Glutamatergic neuron (in vitro differentiated cells): ENCODE measurements at regions not wholly inside any gene's neighbourhood (a gene's known extent, or its start where the extent isn't known, plus 50 kb on each side); places are given as distances from the start of the nearest gene placed in this dataset.

Experiments used
- DNase-seq: peaks from one replicate; pipeline ENCODE4 v3.0.0; 2022
- H3K27ac Mint-ChIP-seq: one replicate; pipeline ENCODE4 v1.8.0; 2020; ENCODE audit warnings: mild to moderate bottlenecking, mixed read lengths, inconsistent platforms; ENCODE audit not compliant: unreplicated experiment
- H3K27me3 Mint-ChIP-seq: one replicate; pipeline ENCODE4 v1.8.0; 2020; ENCODE audit warnings: mild to moderate bottlenecking, moderate library complexity, mixed read lengths, inconsistent platforms; ENCODE audit not compliant: unreplicated experiment
- H3K36me3 Mint-ChIP-seq: one replicate; pipeline ENCODE4 v1.8.0; 2020; ENCODE audit warnings: mild to moderate bottlenecking, mixed read lengths, inconsistent platforms; ENCODE audit not compliant: unreplicated experiment
- H3K4me1 Mint-ChIP-seq: one replicate; pipeline ENCODE4 v1.8.0; 2020; ENCODE audit warnings: mild to moderate bottlenecking, low read depth, mixed read lengths, inconsistent platforms; ENCODE audit not compliant: unreplicated experiment
- H3K4me3 Mint-ChIP-seq: one replicate; pipeline ENCODE4 v1.8.0; 2020; ENCODE audit warnings: mild to moderate bottlenecking, mixed read lengths, inconsistent platforms; ENCODE audit not compliant: unreplicated experiment
- H3K9me3 Mint-ChIP-seq: one replicate; pipeline ENCODE4 v1.8.0; 2020; ENCODE audit warnings: mild to moderate bottlenecking, moderate library complexity, mixed read lengths, inconsistent platforms; ENCODE audit not compliant: unreplicated experiment
- TF ChIP-seq, protein P1 (sequence below): fragments of 200-600 bp; sonication (generic); IDR thresholded peaks from one replicate; pipeline ENCODE4 v1.5.0; 2021; ENCODE audit not compliant: partially characterized antibody, unreplicated experiment

DNA sequence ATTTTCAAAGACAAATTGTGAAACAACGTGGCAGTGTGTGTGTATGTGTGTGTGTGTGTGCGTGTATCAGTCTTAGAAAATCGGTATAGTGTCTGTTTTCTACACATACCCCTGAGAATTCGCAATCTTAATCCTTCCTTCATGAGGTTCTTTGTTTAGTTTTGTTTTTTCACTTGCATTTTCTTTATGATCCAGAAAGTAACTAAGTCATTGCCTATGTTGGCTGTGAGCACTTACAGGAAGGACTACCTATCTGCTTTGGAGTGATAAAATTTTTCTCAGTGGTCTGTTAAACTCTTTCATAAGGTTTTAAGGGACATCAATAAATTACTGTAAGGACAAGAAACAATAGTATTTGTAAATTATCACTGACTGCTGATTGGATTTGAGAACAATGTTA, 1587.1 kb downstream of the PCDH9 start:
- Mint-ChIP-seq H3K4me1 (peaks cover 7% of the 10 kb centered on the region), H3K4me3 (no peak overlapping the region), H3K27me3 (no peaks in the 10 kb centered on the region), H3K27ac (no peak overlapping the region), H3K36me3 (no peaks in the 10 kb centered on the region), H3K9me3 (no peaks in the 10 kb centered on the region)
- TF ChIP-seq, protein P1, sequence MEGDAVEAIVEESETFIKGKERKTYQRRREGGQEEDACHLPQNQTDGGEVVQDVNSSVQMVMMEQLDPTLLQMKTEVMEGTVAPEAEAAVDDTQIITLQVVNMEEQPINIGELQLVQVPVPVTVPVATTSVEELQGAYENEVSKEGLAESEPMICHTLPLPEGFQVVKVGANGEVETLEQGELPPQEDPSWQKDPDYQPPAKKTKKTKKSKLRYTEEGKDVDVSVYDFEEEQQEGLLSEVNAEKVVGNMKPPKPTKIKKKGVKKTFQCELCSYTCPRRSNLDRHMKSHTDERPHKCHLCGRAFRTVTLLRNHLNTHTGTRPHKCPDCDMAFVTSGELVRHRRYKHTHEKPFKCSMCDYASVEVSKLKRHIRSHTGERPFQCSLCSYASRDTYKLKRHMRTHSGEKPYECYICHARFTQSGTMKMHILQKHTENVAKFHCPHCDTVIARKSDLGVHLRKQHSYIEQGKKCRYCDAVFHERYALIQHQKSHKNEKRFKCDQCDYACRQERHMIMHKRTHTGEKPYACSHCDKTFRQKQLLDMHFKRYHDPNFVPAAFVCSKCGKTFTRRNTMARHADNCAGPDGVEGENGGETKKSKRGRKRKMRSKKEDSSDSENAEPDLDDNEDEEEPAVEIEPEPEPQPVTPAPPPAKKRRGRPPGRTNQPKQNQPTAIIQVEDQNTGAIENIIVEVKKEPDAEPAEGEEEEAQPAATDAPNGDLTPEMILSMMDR = no peak
- no peak for DNase-seq

DNA sequence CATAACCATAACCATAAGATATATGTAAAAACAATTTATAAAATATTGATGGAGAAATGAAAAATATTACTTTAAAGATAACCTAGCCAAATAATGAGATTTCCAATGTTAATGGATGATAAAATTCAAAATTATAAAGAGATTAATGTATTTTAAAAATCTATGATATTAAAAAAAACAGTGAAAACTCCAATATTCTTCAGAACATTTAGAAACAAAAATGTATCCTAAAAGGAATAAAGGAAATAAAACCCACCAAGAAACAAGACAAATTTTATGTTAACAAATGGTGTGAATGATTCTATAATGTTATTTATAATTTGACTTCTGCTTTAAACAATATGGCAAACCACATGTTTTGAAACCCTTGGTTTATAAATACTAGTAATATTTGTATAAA, 1587.8 kb downstream of the PCDH9 start:
- Mint-ChIP-seq H3K27me3 (no peaks in the 10 kb centered on the region), H3K36me3 (no peaks in the 10 kb centered on the region), H3K4me3 (no peak overlapping the region), H3K9me3 (no peaks in the 10 kb centered on the region), H3K27ac (no peak overlapping the region), H3K4me1 (peaks cover 7% of the 10 kb centered on the region)
- TF ChIP-seq, protein P1 = no peak
- no peak for DNase-seq

DNA sequence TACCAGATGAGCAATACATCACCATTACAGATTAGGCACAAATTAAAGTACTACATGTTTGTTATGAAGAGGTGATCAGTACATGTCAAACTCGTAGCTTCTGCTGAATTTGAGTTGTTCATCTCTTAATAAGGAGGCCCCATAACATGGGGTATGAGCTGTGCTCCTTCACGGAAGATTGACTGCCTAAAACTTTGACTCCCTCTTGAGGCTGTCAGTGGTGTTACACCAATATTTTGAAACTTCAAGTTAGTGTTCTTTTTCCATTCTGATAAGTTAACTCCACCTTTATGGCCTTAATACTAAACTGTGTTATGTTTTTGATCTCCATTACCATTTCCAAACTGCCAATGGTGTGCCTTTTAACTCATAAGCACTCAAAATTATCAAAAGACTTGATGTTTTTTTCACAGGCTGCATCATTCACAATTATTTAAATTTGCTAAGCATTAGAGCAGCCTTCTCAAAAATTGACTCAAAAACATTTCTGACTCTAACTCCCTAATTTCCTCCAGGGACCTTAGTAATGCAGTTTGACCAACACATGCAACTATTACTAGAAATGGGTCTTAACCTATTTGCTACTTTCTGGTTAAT, 1591.5 kb downstream of the PCDH9 start:
- no peak overlapping the region for H3K27ac Mint-ChIP-seq
- no peaks in the 10 kb centered on the region for H3K9me3 Mint-ChIP-seq
- H3K4me3 Mint-ChIP-seq = no peak overlapping the region
- TF ChIP-seq, protein P1 = peak; percentile 83
- H3K4me1 Mint-ChIP-seq = peaks cover 7% of the 10 kb centered on the region
- no peak for DNase-seq
- H3K27me3 Mint-ChIP-seq = no peaks in the 10 kb centered on the region
- H3K36me3 Mint-ChIP-seq = no peaks in the 10 kb centered on the region

DNA sequence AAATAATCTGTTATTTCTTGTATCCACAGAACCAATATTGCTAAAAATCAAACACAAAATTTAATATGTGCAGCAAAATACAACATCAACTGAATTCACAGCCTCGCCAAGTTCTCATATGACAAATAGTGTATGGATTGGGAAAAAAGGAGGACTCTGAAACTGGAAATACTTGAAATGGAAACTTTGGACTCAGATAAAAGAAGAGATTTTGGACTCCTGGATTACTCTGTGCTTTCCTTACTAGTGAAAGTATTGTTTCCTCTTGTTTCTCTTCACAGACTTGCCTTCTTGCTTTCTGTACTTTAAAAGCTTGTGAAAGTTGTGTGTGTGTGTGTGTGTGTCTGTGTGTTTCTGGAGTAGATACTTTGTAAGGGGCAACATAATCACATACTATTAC, 1596.3 kb downstream of the PCDH9 start:
- no peak overlapping the region for H3K4me3 Mint-ChIP-seq
- DNase-seq = no peak
- H3K9me3 Mint-ChIP-seq = peaks cover 1% of the 10 kb centered on the region
- H3K4me1 Mint-ChIP-seq = no peaks in the 10 kb centered on the region
- H3K27ac Mint-ChIP-seq = no peak overlapping the region
- H3K36me3 Mint-ChIP-seq = no peaks in the 10 kb centered on the region
- H3K27me3 Mint-ChIP-seq = no peaks in the 10 kb centered on the region
- TF ChIP-seq, protein P1 = no peak

DNA sequence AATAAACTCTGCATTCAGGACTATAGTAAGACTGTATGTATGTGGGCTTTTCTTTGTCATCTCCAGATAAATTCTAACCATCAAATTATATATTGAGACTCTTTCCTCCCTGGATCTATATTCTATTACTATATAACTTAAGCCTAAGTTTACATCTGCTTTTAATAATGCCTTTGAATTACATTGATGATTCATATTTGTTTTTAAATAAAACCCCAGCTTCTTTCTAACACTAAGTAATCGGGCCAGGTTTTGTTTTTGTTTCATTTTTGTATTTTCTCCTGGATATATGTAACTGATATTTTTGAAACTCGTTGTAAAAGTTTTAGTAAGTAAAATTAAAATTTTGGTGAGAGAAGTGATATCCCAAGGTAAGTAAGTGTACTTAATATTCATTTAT, 1599.1 kb downstream of the PCDH9 start:
- peaks cover 3% of the 10 kb centered on the region for H3K4me1 Mint-ChIP-seq
- H3K27ac Mint-ChIP-seq = no peak overlapping the region
- no peak for DNase-seq
- H3K27me3 Mint-ChIP-seq = no peaks in the 10 kb centered on the region
- H3K36me3 Mint-ChIP-seq = no peaks in the 10 kb centered on the region
- H3K9me3 Mint-ChIP-seq = peaks cover 3% of the 10 kb centered on the region
- TF ChIP-seq, protein P1 = no peak
- no peak overlapping the region for H3K4me3 Mint-ChIP-seq
